ENCODE measurements at regions not wholly inside any gene's neighbourhood (a gene's known extent, or its start where the extent isn't known, plus 50 kb on each side); places are given as distances from the start of the nearest gene placed in this dataset.

DNA sequence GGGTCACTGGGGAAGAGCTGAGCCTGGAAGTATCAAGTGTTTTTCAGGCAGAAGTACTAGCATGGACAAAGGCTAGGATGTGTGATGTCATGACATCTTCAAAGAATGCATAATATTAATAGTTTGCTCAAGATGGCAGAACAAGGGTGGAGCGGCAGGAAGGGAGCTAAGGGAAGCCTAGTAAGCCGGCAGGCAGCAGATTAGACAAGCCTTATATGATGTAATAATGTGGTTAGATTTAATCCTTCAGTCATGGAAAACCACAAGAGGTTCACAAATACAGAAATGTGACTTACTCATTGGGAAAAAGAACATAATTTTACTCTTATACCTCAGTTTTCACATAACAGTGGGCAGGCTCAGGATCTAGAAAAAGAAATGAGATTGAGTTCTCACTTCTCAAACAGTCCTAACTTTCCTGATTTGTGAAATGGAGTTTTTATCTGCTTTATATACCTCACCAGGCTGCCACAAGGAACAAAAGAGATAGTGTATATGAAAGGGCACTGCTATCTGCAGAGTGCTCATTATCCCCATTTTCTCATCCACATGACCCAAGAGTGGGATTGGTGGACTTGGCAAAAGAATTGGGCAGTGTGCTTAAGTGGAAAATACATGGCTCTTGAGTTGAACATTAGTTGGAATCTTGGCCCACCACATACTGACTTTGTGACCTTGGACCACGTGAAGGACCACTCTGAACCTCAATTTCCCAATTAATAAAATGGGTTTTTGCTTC is 89.1 kb upstream of the LHCGR start:
- TF ChIP-seq, protein P1, sequence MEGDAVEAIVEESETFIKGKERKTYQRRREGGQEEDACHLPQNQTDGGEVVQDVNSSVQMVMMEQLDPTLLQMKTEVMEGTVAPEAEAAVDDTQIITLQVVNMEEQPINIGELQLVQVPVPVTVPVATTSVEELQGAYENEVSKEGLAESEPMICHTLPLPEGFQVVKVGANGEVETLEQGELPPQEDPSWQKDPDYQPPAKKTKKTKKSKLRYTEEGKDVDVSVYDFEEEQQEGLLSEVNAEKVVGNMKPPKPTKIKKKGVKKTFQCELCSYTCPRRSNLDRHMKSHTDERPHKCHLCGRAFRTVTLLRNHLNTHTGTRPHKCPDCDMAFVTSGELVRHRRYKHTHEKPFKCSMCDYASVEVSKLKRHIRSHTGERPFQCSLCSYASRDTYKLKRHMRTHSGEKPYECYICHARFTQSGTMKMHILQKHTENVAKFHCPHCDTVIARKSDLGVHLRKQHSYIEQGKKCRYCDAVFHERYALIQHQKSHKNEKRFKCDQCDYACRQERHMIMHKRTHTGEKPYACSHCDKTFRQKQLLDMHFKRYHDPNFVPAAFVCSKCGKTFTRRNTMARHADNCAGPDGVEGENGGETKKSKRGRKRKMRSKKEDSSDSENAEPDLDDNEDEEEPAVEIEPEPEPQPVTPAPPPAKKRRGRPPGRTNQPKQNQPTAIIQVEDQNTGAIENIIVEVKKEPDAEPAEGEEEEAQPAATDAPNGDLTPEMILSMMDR (conservative IDR thresholded peaks at IDR 0.05; ENCODE audit: low read depth, low read length) = no peak
- DNase-seq (ENCODE audit: low read depth) = no peak
- no peak overlapping the region for H3K4me3 ChIP-seq (ENCODE audit: low read depth, low read length)

DNA sequence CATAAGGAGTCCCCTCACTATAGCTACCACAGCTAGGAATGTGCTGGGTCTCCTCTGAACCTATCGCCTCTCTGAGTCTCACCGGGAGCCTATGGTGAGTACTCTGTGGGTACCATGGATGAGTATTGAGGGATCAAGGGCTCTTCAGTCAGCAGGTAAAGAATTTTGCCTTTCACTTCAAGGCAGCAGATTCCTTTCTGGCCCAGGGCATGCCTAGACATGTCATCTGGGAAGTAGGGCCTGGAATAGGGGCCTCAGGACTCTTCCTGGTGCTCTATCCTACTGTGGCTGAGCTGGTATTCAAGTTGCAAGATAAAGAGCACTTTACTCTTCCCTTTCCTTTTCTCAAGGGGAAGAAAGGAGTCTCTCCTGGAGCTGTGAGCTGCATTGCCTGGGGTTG is 85.6 kb upstream of the LHCGR start:
- no peak for DNase-seq (ENCODE audit: low read depth)
- no peak overlapping the region for H3K4me3 ChIP-seq (ENCODE audit: low read depth, low read length)
- TF ChIP-seq, protein P1 (conservative IDR thresholded peaks at IDR 0.05; ENCODE audit: low read depth, low read length) = no peak

DNA sequence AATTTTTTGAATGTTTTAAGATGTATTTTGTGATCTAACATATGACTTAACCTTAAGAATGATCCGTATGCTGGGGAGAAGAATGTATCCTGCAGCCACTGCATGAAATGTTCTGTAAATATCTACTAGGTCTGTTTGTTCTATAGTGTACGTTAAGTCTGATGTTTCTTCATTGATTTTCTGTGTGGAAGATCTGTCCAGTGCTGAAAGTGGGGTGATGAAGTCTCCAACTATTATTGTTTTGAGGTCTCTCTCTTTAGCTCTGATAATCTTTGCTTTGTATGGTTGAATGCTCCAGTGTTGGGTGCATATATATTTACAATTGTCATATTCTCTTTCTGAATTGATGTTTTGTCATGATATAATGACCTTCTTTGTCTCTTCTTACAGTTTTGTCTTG is 82.5 kb upstream of the LHCGR start:
- no peak overlapping the region for H3K4me3 ChIP-seq (ENCODE audit: low read depth, low read length)
- no peak for DNase-seq (ENCODE audit: low read depth)
- TF ChIP-seq, protein P1 (conservative IDR thresholded peaks at IDR 0.05; ENCODE audit: low read depth, low read length) = no peak

DNA sequence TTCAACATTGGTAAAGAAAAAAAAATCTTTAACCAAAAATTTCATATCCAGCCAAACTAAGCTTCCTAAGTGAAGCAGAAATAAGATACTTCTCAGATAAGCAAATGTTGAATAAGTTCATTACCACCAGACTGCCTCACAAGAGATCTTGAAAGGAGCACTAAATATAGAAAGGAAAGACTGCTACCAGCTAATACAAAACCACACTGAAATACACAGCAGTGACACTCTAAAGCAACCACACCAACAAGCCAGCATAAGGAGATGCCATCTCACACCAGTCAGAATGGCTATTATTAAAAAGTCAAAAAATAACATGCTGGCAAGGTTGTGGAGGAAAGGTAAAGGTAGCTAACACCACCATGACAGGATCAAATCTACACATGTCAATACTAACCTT is 74.0 kb upstream of the LHCGR start:
- TF ChIP-seq, protein P1 (conservative IDR thresholded peaks at IDR 0.05; ENCODE audit: low read depth, low read length) = no peak
- no peak overlapping the region for H3K4me3 ChIP-seq (ENCODE audit: low read depth, low read length)
- DNase-seq (ENCODE audit: low read depth) = no peak

DNA sequence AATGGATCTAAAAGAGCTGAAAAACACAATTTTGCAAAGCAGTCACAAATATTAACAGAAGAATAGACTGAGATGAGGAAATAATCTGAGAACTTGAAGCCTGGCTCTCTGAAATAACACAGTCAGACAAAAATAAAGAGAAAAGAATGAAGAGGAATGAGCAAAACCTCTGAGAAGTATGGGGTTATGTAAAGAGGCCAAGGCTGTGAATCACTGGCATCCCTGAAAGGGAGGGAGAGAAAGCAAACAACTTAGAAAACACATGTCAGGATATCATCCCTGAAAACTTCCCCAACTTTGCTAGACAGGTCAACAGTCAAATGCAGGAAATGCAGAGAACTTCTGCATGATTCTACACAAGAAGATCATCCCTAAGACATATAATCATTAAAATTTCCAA is 73.5 kb upstream of the LHCGR start:
- TF ChIP-seq, protein P1 (conservative IDR thresholded peaks at IDR 0.05; ENCODE audit: low read depth, low read length) = no peak
- H3K4me3 ChIP-seq (ENCODE audit: low read depth, low read length) = no peak overlapping the region
- no peak for DNase-seq (ENCODE audit: low read depth)

DNA sequence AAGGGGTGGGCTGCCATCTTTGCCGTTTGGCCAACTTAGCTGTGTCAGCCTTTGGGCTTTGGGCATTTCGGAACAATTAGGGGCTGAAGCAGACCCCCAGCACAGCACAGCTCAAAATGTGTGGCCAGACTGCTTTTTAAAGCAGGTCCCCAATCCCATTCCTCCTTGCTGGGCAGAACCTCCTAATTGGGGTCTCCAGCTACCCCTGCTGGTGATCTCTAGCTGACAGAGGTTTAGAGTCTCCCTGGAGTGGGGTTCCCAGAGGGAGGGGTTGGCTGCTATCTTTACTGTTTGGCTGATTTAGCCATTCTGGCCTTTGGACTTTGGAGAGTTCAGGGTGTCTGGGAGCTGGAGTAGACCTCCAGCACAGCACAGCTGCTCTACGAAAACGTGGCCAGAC is 71.5 kb upstream of the LHCGR start:
- no peak for DNase-seq (ENCODE audit: low read depth)

More for the DNA sequence above, 71.5 kb upstream of the LHCGR start:
- H3K4me3 ChIP-seq (ENCODE audit: low read depth, low read length) = no peak overlapping the region
- TF ChIP-seq, protein P1 (conservative IDR thresholded peaks at IDR 0.05; ENCODE audit: low read depth, low read length) = no peak

All from epithelial cell of proximal tubule (primary cell).